ENCODE measurements at regions not wholly inside any gene's neighbourhood (a gene's known extent, or its start where the extent isn't known, plus 50 kb on each side); places are given as distances from the start of the nearest gene placed in this dataset.
"Not testable (repeated sequence)": the region's sequence is repeated elsewhere in the genome, so short reads cannot be mapped to it uniquely, and the experiment has no call there.

DNA sequence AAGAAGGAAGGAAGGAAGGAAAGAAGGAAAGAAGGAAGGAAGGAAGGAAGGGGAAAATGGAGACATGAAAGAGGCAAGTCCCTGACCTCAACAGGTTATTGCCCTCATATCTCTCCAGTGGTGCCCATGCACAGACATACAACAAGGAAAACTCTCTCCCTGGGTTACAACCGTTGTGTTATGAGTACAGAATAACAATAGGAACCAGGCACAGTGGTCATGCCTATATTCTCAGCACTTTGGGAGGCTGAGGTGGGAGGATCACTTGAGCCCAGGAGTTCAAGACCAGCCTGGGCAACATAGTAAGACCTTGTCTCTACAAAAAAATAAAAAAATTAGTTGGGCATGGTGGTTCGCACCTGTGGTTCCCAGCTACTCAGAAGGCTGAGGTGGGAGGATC lies 139.4 kb upstream of the HMGA2 start:
- DNase-seq (ENCODE audit: low spot score), result no peak

DNA sequence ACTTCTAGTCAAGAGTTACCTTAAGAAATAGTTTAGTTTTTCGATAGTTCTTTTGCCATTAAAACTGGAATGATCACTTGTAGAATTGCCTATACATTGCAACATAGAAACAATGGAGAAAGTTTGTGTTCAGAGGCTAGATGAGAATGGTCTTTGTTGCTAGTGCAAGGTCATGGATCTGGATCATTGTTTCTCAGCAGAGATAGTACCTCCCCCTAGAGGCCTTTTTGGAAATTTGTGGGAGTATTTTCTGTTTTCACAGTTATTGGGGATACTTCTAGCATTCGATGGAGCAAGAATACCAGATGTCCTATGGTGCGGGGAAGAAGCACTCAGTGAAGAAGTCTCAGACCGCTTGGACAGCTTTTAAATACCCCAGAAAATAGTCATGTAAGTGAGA lies 138.8 kb upstream of the HMGA2 start:
- peak; percentile 51 for DNase-seq (ENCODE audit: low spot score)

DNA sequence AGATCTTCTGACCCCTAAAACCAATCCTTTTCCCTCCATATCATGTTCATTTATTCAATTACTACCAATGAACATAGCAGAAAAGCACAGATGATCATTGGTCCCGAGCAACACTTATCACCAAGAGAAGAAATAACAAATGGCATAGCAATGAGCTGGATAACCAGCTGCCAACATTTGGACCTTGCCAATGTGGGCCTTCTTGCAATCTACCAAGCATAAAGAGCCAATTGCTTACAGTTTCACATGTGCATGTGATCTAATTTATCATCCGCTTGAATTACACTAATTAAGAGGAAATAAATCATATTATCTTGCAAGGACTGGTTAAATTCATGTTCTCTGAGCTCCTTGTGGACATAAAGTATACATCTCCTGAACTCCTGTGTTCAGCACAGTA lies 134.8 kb upstream of the HMGA2 start:
- DNase-seq (ENCODE audit: low spot score), result no peak

DNA sequence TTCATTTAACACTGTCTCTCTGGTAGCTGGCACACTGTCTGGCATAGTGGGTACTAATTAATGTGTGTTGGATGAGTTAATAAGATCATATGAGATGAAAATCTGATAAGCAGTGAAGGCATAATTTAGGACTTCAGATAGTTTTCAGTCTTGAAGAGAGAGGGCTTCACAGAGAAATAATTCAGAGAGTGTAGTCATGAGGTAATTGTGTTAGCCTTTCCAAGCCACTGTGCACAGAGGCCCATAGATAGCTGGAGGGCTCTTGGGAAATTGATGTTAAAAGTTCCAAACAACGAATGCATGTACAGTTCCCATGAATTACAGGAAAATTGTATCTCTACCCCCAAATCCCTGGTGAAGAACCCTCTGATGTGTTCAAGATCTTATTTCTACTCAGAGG lies 133.8 kb upstream of the HMGA2 start:
- no peak for DNase-seq (ENCODE audit: low spot score)

DNA sequence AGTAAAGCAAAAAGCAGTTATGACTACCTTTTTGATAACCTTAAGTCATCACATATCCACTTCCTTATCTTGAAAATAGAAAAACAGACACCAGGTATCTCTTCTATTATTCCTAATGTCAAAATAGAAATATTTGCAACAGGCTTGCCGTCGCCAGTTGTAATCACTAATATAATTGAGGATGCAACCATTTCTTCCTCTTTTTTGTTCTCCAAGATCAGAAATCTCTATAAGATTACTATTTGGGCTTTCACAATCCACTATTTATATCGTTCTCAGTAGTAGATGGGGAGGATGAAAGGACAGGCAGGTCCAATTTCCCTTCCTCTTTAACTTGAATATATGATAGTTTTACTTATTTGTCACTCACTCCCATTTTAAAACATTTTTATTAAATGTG lies 130.2 kb upstream of the HMGA2 start:
- no peak for DNase-seq (ENCODE audit: low spot score)

DNA sequence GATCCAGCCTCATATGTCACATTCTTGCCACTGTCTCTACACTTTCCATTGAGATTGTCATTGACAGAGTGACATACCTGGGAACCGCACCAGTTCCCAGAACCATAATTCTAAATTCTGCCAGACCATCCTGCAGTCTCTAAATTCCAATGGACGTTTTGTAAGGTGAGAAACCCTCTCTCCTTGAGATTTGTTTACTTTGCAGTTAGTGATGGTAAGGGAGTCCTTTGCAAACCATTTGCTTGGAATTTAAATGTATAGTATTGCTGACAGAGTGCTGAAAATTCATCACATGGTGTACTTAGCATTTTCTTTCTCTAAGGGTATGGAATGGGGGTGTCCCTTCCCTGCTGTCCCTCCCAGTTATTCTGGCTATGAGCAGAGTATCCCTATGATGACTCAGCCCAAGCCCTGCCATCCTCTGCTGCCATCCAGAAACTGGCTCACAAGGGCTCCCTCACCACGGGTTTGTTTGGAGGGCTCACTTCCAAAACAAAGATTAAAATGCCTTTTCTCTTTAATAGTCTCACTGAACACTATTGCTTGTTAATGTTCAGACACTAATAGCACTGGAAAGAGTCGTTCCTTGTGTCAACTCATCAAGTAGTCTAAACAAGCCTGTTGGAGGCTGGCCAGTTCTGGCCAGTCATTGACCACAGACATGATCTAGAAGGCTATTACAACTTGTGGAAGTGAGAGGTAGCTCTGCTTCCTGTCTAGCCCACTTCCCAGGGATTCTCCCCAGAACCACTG lies 129.0 kb upstream of the HMGA2 start:
- DNase-seq (ENCODE audit: low spot score), result peak; percentile 100

DNA sequence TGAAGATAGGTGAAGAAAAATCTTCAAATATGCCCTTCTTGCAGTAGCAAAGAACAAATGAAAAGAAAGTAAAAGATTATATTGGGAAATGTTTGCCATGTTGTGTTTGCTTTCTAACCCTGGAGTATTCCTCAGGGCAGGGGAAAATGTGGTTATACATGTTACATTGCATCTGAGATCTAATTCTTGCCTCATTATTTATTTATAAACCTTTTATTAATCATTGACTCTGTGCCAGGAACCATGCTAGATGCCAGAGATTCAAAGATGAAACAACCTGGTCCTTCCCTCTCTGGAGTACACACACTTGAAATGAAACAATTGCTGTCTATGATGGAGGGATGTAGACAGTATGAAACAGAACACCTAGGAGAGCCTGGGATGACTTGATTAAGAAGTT lies 128.1 kb upstream of the HMGA2 start:
- peak; percentile 80 for DNase-seq (ENCODE audit: low spot score)

DNA sequence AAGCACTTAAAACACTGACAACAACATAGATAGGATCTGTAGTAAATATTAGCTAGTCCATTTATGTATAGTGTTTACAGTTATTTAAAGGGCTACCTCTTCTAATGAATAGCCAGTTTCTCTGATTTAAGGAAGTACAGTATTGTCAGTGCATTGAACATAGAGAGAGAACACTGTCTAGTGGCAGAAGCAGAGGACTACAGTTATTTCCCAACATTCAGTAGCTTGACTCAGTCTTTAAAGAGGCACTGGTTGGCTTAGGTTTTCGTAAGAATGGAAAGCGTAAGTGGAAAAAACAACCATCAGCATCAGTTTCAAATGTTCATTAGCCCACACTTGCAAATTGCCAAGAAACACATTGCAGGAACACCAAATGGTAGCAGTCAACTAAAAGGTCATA lies 125.0 kb upstream of the HMGA2 start:
- peak; percentile 43 for DNase-seq (ENCODE audit: low spot score)

DNA sequence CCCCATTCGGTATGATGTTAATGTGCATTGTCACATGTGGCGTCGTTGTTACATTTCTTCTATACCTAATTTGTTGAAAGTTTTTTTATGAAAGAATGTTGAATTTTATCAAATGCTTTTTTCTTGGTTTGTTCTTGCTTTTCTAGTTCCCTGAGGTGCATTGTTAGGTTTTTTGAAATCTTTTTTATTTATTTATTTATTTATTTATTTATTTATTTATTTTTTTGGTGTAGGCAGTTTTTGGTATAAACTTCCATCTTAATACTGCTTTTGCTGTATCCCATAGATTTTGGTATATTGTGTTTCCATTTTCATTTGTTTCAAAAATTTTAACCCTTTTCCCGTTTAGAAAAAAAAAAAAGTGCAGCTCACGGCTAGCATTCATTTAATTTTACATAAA lies 121.1 kb upstream of the HMGA2 start:
- no peak for DNase-seq (ENCODE audit: low spot score)

DNA sequence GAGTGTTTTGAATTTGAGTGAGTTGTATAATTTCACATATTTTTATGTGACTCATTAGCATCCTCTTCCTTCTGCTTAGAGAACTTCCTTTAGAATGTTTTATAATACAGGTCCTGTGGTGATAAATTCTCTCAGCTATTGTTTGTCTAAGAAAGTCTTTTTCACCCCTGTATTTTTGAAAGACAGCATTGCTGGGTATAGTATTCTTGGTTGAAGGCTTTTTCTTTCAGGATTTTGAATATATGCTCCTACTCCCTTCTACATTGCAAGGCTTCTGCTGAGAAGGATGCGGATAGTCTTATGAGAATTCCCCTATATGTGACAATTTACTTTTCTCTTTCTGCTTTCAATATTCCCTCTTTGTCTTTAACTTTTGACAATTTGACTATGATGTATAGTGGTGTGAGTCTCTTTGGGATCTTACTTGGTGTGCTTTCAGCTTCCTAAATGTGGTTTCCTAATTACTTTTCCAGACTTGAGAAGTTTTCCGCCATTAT lies 118.9 kb upstream of the HMGA2 start:
- no peak for DNase-seq (ENCODE audit: low spot score)

DNA sequence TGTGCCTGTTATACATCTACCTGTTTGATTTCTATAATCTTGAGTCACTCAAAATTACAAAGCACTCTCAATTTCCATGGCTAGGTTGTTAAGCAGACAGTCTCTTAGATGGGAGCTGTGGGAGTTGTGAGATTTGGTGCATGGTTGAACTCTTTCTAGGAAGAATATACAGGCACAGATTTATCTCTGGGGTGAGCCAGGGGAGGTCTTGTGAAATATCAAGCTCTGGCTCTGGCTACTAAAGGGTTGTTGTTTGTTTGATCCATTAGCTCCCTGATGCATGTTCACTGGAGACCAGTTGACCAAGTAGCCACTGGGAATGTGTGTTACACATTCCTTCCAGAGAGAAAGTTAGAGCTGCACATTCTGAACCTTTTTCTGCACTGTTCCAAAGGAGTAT lies 117.2 kb upstream of the HMGA2 start:
- DNase-seq (ENCODE audit: low spot score), result no peak

DNA sequence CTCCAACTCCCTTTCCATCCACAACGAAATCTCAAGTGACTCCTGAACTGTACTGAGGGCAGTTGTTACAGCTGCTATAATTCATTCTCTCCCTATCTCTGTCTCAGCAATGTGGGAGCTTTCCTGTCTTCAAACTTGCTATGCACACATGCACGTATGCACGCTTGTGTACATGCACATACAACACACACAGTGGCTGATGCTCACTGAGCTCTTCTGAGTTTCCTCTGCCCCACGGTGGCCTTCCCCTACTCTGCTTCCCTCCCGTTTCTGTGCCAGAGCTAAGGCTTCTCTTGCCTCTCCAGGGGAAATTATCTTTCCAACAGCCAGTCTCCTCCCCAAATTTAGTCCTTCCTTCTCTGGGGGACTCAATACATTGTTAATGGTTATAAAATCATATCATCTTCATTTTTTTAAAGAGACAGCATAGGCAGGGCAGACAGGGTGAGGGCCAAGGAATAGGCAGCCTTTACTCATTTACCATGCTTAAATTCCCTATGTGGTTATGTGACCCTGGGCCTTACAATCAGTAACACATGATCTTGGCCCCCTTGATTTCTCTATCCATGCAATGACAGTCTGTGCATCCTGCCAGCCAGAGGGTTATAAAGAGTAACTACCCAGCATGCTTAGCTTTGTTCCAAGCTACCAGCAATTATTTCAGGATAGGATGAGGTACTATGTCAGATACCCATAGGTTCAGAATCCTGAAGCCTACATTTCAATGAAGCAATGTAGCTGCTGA lies 111.9 kb upstream of the HMGA2 start:
- DNase-seq (ENCODE audit: low spot score), result no peak

DNA sequence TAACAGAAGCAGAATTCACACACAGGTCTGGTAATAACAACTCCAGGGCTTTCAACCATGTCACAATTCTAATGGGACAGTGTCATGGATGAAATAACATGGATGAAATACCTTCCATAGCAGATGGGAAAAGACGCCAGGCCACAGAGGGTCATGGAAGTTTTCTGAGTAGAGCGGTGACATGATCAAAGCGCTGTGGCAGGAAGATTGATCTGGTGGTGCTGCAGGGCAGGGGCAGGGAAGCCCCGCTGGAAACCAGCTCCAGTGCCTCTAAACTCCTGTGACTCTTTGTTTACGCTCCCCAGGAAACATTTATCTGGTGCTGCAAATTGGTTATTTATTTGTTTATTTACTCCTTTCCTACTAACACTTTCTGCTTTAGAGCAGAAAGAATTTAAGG lies 108.3 kb upstream of the HMGA2 start:
- DNase-seq (ENCODE audit: low spot score), result no peak

DNA sequence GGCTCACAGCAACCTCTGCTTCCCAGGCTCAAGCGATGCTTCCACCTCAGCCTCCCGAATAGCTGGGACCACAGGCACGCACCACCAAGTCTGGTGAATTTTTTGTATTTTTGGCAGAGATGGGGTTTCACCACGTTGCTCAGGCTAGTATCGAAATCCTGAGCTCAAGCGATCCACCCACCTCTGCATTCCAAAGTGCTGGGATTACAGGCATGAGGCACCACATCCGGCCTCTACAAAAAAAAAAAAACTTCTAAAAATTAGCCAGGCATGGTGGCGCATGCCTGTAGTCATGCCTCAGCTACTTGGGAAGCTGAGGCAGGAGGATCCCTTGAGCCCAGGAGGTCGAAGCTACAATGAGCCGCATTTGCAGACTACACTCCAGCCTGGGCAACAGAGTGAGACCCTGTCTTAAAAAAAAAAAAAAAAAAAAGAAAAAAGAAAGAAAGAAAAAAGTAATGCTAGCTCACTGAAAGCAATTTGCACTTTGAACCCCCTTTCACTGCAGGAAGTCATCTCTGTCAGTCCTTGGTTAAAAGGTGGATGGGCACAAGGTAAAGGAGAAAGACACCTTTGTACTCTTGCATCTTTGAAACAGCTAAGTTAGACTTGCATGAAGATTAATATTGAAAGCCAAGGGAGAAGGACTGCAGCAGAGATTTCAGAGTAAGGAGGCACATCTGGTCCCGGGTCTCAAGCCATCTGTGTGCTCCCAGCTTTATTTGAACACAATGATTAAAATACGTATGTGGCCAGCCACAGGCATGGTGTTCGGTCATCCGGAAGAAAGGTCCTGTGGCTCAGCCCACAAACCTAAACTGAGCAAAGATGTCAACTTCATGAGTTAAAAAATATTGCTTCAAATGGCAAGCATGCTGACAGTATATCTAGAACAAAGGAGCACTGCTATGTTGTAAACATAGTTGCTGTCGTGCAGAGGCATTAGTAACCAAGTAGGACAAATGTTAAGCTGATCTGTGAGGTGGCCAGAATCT lies 103.8 kb upstream of the HMGA2 start:
- peak; percentile 97 for DNase-seq (ENCODE audit: low spot score)

DNA sequence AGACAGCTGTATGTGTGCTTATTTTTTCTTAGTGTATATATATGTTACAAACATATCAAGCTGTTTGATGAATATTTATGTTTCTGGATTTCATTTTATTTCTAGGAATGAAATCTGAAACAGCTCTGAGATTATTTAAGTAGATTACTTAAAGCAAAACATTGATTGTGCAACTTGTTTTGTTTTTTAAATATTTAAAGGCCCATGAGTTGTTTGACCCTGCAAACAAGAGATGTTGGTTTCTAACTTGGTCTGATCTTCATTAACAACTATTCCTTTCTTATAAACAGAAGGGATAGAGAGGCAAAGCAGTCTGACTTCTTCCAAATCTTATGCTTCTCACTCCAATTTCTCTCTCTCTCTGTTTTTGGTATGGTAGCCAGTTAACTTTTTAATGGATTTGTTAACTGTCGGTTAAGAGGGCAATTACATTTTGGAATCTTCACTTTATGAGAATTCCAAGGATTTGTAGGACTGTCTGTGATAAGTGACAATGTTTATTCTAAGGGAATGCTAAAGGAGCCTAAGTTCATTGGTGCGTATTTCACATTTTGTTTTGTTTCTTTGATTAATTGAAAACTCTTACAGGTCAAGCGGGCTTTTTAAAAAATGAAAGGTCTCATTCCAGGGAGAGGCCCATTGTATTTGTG lies 102.6 kb upstream of the HMGA2 start:
- DNase-seq (ENCODE audit: low spot score), result no peak

DNA sequence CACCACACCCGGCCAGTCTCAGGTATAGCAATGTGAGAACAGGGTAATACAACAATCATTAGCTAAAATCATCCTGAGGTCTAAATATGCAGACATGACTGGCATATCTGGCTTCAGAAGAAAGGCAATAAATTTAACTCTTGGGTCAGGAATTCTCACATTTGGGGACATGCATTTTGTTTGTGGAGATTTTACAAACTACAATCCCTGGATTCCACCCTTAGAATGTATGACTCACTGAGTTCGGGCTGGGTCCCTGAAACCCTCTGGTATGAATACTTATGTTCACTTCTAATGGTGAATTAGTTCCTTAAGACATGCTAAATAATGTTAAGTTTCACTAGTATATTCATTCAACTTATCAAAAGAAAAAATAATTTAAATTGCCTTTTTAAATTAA lies 98.9 kb upstream of the HMGA2 start:
- DNase-seq (ENCODE audit: low spot score), result peak; percentile 37

DNA sequence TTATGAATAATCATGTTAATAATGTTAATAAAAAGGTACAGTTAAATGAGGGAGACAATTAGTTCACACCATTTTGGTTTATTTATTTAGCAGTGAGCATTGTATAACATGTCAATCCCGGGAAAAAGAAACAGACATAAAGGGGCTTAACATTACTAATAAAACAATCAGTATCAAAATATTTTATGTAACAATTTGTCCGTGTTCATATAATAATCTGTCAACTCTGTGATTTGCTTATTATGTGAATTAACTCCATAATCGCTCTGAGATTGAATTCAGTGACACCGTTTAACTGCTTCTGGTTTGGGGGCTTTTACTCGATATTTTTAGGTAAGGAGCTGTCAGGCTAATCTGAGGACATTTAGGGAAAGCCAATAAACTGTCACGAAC lies 95.8 kb upstream of the HMGA2 start:
- DNase-seq (ENCODE audit: low spot score), result no peak

DNA sequence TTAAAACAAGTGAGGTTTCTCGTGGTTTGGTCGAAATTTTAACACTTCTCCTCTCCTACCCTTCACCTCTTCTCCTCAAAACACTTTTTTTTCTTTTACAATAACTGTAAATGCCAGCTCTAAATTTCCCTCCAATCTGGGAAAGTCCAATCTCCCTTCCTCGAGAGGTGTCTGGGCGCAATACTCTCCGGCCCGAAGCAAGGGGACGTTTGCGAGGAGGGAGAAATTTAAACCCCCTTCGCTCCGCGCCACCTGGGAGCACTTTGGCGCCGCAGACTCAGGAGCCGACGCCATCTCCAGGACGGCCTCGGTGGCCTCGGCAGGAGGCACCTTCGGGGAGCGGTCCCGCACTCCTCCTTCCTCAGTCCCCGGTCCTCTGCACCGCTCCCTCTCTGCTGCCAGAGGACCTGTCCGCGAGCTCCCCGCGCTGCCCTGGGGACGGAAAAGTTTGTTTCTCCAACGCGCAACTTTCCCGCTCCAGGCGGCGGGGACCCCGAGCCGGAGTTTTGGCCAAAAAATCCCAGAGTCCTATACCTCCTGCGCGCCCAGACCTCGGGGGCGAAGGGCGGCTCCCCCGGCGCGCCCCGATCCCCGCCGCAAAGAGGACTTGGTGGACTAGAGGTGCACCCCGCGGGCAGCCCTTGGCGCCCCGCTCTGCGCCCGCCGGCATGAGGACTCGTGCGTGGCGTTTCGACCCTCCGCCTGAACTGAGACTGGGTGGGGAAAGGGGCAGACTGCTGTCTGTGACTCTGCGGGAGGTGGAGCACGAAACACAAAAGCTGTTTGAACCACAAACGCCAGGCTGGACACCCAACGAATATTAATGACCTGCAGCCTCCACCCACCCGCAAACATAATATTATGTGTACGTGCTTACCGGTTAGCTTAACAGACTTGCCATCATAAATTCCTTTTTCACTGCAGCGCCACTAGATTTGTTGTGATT lies 95.2 kb upstream of the HMGA2 start:
- peak; percentile 37 for DNase-seq (ENCODE audit: low spot score)

DNA sequence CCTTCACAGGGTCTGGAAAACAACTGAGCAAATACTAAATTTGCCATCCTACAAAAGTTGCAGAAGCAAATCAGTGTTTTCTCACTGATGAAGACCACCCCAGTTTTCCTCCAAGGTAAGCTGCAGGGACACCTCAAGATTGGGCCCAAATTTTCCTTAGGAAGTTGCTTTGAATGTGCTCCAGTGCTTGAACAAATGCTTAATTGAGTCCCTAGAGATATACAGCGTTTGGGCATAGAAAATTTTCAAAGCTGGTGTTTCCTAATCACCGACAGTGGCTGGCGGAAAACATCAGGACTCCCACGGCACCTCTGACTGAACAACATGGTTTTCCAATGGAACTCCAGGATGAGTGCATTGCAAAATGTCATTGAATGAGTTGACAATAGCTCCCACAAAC lies 92.5 kb upstream of the HMGA2 start:
- no peak for DNase-seq (ENCODE audit: low spot score)

DNA sequence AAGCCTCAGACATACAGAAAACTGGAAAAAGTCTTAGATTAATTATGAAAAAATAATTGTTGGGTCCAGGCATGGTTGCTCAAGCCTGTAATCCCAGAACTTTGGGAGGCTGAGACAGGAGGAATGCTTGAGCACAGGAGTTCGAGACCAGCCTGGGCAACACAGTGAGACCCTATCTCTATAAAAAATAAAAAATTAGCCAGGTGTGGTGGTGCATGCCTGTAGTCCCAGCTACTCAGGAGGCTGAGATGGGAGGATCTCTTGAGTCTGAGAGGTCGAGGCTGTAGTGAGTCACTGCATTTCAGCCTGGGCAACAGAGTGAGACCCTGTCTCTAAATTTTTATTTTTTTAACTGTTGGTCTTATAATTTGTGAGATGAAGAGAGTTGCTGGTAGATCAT lies 90.6 kb upstream of the HMGA2 start:
- not testable (repeated sequence) for DNase-seq (ENCODE audit: low spot score)

DNA sequence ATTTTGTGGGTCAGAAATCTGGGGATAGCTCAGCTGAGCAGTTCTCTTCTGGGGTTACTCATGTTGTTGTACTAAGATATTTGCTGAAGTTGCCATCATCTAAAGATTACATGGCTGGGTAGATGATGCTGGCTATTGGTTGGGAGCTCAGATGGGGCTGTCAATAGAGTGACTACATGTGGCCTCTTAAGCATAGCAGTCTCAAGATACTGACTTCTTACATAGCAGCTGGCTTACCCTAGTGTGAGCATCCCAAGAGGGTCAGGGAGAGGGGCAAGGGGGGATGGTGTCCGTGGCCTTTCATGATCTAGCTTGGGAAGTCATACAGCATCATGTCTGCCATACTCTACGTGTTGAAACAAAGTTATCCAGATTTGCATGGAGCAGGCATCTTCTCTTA lies 90.1 kb upstream of the HMGA2 start:
- no peak for DNase-seq (ENCODE audit: low spot score)
